ENCODE measurements at regions not wholly inside any gene's neighbourhood (a gene's known extent, or its start where the extent isn't known, plus 50 kb on each side); places are given as distances from the start of the nearest gene placed in this dataset.

DNA sequence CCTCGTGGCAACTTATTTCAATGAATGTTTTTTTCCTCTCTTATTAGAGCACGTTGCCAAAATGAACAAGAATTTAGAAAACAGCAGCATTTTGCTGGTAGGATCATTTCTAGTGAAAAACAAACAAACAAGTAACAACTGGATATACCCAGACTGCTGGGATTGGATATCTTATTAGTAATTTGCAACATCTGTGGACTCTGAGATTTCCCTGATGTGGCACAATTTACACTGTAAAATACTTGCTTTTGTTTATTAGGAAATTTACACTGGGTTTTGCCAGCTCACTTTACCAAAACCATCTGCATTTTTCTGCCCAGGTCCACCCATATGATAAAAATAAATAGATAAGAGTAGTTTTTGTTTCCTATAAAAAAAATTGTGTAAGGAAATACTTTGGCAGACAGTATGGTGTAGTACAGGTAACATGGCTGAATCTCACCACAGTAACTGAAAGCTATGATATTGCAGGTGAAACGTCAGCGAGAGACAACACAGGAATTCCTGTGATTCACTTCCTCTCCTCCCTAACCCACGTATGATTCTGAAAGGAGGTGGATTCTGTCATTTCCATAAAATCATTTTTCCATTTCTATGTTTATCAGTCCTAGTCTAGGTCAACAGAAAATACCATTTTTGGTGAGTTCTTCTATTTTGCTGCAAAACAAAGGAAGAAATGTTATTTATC, 176.2 kb upstream of the NOVA1 start:
- DNase-seq: no peak

- no peak for DNase-seq
Measured at GRCh38 chr14:26775765-26776563, 178.1 kb upstream of the NOVA1 start.

- no peak for DNase-seq
Measured at GRCh38 chr14:26791117-26791806, 193.4 kb upstream of the NOVA1 start.

GRCh38 chr14:26794731-26795130, 196.9 kb upstream of the NOVA1 start:
- DNase-seq: no peak

DNA sequence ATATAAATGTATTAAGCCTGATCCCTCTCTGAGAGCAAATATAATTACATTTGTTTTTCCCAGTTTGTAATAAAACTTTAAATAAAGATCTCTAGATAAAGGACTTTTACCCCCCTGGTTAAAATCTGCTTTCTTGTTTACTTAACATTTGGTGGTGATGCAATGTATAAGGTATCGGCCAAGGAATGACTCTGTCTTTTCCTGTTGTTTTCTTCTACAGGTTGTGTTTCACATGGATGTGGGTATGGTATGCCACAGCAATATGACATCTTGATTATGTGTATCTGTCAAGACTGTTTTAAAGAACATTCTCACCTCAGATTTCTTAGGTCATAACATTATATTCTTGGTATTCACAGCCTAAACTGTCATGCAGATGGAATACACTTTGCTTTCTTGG, 210.6 kb upstream of the NOVA1 start:
- DNase-seq: no peak

DNA sequence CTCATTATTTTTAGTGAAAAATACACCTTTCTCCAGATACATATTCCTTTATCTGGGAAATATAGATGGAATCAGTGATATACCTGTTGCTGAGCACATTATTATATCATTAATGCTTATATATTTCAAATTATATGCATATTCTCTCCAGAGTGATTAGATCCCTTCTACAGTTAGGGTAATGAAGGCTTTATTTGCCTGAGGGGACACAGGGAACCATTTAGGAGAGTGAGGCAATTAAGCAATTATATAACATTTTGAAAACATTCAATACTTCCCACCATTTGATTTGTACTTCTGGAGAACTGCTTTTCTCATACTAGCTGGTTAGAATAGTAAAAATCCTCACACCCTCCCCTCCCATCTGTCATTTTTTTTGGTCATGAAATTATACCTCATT, 212.8 kb upstream of the NOVA1 start:
- no peak for DNase-seq

DNA sequence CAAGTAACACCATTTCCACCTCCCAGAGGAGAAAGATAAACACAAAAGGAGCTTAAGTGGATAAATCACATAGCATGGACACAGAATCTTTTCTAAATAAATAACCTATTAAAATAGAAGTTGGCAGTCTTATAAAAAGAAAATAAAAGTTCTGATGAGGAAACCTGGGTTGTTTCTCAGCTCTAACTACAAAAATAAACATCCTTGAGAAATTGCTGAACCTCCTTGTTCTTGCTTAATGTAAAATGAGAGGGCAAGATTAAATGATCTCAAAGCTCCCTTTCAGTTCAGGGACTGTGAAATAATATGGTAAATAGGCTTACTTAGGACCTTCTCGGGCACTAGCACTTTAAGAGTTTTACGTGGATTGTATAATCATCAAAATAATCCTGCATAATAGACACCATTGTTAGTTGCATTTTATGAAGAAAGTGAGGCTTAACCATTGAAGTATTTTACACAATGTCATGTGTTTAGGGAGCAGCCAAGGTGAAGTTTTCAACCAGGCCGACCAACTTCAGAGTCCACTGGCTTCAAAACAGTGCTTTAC, 214.0 kb upstream of the NOVA1 start:
- no peak for DNase-seq

GRCh38 chr14:26820138-26820537, 222.3 kb upstream of the NOVA1 start:
- DNase-seq: no peak

DNA sequence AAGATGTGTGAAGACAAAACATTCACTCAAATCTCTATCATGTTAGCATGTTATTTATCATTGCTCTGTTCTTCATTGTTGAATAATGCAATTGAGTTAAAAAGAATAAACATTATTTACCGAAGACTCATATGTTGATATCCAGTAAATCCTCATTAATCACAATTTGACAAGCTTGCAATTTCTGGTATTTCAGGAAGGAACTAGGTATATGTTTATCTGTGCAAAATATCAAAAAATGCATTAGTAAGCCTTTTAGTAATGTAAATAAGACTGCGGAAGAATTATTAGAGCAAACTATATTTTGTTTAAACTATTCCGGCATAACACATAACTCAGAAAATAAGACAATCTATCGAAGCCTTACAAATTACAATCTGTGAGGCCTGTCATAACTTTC, 222.7 kb upstream of the NOVA1 start:
- no peak for DNase-seq

- no peak for DNase-seq
Measured at GRCh38 chr14:26828741-26829140, 230.9 kb upstream of the NOVA1 start.

GRCh38 chr14:26833621-26834176, 235.9 kb upstream of the NOVA1 start:
- DNase-seq: no peak

DNA sequence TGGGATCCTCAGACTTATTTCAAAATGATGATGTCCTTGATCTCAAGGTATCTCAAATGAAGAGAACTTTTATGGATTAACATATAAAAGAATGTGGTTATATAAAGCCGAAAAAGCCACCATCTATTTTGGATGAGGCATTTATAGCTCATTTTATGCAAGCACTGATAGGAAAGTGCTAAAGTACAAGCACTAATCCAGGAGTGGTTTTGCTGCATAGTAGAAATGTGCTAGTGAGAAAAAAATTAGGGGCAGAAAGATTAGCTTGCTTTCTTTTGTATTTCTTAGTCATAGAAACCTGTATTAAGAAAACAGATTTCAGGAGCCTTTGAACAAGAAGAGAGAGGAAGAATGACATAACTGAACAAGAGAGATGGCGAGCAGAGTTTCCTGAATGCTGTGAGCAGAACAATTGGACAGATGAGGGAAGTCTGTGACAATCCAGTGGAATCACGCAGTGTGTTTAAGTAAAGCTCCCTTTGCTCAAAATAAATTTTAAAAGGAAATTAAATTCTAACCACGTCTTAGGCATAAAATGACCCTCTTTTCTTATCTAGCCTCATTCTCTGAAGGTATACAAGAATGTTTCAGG, 238.2 kb upstream of the NOVA1 start:
- DNase-seq: no peak

DNA sequence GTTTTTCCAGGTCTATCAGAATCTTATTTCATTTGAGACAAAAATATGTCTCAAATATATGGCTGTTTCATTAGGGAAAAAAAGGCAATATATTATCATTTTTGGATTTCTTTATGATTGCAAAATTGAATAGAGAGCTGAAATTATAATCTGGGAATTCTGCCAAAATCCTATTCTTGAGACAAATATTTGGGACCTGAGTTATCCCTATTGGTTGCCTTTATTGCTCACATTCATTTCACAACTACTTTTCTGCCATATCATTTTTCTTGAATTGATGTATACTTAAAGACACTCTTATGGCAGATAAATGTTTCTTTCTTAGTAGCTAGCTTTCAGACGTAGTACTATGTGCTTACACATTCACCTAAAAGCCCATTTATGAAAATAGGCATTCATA, 241.6 kb upstream of the NOVA1 start:
- DNase-seq: no peak

DNA sequence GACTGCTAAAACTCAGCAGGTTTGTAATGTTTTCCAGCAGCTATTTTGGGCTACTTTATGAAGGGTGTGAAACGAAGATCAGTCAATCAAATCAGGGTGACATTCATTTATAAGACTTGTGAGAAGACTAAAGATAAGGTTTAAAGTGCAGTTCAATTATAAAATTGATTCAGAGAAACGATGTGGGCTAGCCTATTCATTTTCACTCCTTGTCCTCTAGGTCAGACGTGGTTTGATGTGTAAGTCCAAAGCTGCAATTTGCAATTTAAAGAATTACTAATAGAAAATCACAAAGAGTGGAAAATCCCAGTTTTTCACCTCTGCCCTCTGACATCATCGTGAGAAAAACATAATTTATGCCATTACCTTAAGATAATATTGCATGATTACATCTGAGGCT, 243.5 kb upstream of the NOVA1 start:
- no peak for DNase-seq

GRCh38 chr14:26841920-26842741, 244.3 kb upstream of the NOVA1 start:
- DNase-seq: no peak

GRCh38 chr14:26845151-26845818, 247.5 kb upstream of the NOVA1 start:
- DNase-seq: no peak

DNA sequence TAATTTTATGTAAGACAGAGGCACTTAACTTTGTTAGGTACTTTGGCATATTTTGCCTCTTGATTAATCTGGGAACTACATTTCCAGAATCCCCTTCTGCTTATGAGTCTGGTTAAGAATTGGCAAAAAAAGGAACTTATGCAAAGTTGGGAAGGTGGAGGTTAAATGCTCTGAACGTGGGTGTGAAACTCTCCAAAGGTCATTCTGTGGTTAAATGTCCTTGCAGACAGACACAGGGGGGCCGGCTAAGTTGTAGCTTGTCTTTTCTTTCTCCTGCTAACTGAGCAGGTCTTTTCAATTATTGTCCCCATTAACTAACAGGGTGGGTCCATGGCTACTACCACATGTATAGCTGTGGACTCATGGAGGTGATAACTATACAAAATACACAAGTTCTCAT, 248.6 kb upstream of the NOVA1 start:
- no peak for DNase-seq

DNA sequence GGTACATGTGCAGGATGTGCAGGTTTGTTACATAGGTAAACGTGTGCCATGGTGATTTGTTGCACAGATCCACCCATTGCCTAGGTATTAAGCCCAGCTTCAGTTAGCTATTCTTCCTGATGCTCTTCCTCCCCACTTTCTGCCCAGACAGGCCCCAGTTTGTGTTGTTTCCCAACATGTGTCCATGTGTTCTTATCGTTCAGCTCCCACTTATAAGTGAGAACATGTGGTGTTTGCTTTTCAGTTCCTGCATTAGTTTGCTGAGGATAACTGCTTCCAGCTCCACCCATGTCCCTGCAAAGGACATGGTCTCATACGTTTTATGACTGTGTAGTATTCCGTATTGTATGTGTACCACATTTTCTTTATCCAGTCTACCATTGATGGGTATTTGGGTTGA, 251.7 kb upstream of the NOVA1 start:
- no peak for DNase-seq

GRCh38 chr14:26851793-26852192, 254.0 kb upstream of the NOVA1 start:
- DNase-seq: no peak

DNA sequence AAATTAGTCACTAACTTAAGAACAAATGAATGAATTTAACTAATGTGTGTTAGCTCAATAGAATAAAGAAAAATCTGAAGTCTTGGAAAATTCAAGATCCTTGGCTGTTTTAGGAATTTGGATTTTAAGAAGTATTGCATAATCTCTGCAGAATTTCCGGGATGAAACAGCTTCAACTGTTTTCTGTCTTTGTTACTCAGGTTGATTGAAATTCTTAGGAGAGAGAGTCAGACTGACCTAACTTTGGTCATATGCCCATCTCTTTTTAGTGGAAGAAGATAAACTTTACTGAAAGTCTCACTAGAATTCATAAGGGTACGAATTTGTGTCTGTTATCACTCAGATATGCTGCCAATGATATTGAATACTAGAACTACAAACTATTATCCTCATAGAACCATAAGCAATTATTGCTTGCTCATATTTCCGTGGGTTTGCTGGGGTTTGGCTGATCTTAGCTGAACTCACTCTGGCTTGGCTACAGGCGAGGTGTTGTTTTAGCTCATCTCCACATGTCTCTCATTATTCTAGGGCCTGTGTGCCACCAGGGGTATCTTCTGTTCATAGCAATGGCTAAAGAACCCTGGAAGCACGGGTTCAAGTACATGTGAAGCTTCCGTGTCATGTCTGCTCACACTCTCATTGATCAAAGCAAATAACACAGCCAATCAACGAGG, 257.4 kb upstream of the NOVA1 start:
- no peak for DNase-seq
